GM19023 (cell line): ENCODE measurements at regions not wholly inside any gene's neighbourhood (a gene's known extent, or its start where the extent isn't known, plus 50 kb on each side); places are given as distances from the start of the nearest gene placed in this dataset.
"Not testable (repeated sequence)": the region's sequence is repeated elsewhere in the genome, so short reads cannot be mapped to it uniquely, and the experiment has no call there.

Source experiments
- ATAC-seq: cut with Tn5 transposase; IDR thresholded peaks from one replicate; pipeline ENCODE4 v1.9.1; 2021; ENCODE audit warnings: mild to moderate bottlenecking, moderate library complexity; ENCODE audit not compliant: unreplicated experiment

DNA sequence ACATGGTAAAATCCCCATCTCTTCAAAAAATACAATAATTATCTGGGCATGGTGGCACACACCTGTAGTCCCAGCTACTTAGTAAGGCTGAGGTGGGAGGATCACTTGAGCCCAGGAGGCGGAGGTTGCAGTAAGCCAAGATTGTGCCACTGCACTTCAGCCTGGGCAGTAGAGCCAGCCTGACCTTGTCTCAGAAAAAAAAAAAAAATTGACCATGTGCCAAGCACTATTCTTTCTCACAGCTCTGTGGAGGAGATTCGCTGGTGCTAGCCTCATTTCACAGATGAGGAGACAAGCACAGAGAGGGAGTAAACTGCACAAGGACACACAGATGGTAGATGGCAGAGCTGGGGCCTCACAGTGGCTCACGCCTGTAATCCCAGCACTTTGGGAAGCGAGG, 131.8 kb upstream of the JARID2 start:
- no peak for ATAC-seq

GRCh38 chr6:15116889-15117288, 129.0 kb upstream of the JARID2 start:
- no peak for ATAC-seq

- no peak for ATAC-seq
Measured at GRCh38 chr6:15121443-15121842, 124.4 kb upstream of the JARID2 start.

DNA sequence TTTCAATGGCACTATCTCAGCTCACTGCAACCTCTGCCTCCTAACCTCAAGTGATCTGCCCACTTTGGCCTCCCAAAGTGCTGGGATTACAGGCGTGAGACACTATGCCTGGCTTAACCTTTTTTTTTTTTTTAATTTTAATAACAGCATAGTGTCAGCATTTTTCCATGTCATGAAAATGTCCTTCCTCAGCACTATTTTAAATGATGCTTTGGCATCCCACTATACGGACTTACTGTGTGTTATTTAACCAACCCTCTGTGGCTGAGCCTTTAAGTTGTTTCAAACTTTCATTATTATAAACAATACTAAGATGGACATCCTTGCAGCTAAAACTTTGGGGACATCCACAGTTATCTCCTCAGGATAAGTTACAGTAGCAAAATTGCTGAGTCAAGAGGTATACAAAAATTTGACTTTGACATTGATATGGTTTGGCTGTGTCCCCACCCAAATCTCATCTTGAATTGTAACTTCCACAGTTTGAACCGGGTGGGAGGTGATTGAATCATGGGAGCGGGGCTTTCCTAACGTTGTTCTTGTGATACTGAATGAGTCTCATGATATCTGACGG, 123.8 kb upstream of the JARID2 start:
- no peak for ATAC-seq

DNA sequence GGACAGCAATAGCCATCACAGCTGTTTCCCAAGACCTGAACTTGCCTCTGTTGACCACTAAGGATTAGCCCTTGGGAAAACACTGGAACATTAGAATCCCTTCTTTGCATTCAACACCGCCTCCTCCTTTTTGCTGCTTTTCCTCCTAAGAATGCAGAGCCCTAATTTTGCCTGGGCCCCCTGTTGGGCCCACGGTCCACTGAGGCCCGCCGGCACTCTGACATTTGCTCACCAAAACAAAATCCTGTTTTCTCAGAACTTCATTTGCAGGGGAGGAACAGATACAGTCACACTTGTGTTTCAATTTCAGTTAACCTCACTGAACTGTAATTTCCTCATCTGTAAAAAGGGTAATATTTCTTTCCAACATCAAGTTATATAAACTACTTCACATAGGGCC, 116.0 kb upstream of the JARID2 start:
- ATAC-seq = no peak

- no peak for ATAC-seq
Measured at GRCh38 chr6:15131234-15131633, 114.6 kb upstream of the JARID2 start.

GRCh38 chr6:15131651-15132061, 114.2 kb upstream of the JARID2 start:
- ATAC-seq = no peak

- ATAC-seq = no peak
Measured at GRCh38 chr6:15132167-15132566, 113.7 kb upstream of the JARID2 start.

DNA sequence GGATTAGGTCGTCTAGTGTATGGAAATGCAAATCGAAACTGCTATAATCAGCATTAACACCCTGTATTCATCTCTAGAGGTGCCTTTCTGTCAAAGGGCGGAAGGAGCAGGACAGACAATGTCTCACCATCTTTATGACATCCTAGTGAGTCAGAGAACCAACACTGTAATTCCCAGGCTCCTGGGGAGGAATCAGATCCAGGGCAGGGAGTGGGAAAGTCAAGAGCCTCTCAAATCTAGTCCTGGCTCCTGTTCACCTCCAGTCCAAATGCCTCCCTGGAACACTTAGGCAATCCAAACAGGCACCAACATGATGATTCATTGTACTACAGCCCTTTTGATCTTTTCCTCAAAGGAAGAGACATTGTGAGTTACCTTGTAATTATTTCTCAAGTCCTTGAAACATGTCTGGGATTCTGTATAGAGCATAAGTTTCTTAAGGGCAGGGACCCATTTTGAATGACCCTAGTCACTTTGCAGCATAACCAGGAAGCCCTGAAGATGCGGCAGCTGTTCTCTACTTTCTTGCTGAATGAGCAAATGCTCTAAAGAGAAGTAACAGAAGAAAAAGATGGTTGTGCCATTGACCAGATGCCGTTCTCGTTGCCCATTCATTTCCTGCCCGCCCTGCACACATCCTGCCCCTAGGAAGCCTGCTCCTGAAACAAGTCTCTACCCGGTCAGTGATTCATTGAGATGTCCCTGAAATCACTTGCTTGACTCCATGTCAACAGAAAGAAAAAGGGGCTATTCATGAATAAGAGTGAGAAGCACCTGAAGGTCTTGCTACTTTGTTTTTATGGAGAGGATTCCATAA, 112.8 kb upstream of the JARID2 start:
- ATAC-seq = no peak

- ATAC-seq = no peak
Measured at GRCh38 chr6:15137086-15137485, 108.8 kb upstream of the JARID2 start.

DNA sequence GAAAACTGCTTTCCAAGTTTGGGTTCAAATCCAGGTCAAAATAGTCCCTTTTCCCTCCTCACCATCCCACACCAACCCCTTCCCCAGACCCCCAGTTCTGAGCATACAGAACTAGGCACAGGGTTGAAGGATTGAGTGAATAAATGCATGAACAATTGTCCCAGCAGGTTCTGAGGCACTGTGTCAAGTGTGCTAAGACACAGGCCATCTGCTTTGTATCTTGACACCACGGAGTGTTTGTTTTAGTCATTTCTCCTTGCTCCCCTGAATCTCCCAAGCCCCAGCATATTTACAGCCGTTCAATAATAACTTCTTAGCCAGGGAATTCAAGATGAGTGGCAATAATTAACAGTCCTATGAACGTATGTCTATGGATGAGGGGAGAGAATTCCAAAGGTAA, 102.8 kb upstream of the JARID2 start:
- no peak for ATAC-seq

GRCh38 chr6:15143540-15143939, 102.3 kb upstream of the JARID2 start:
- ATAC-seq = no peak

- ATAC-seq = no peak
Measured at GRCh38 chr6:15145821-15146220, 100.0 kb upstream of the JARID2 start.

DNA sequence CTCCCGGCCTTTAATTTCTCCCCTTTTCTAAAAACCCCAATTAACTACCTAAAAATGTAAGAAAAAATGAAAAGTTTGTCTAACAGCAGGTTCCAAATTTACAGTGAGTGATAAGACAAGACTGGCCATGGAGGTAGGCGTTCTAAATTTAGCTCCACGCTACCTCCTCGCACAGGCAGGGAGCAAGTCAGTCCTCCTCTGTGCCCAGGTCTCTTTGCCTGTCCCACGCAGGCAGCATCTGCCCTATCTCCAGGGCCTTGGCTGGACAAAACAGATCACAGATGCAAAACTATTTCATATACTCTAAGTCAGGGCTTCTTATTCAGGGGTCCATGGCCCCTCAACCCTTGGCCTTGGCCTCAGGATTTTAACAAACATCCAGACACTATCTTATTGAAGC, 98.0 kb upstream of the JARID2 start:
- no peak for ATAC-seq

DNA sequence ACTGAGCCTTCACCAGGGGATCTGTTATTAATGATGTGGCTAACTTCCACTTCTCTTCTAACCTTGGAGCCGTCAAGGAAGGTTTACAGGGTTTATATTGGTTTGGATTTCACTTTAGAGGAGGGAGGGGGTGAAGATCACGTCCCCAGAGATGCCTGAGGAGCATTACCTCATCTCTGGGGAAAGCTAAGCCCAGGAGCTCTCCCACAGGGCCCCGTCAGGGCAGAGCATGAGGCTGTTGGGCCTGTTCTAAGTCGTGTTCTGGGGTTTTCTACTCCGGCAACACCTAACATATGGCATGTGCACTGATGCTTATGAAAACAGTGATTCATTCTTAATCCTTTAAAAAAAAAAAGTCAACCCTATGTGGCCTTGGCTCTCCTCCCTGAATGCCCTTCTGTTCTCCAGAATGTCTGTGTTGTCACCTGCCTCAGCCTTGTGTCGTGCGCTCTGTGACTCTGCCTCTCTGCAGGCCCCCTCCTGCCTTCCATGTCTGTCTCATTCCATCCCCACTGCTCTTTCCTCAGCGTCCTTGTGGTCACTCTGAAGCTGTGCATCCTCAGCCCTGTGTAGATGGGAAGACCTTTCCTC, 97.4 kb upstream of the JARID2 start:
- no peak for ATAC-seq

GRCh38 chr6:15150207-15150606, 95.7 kb upstream of the JARID2 start:
- no peak for ATAC-seq

DNA sequence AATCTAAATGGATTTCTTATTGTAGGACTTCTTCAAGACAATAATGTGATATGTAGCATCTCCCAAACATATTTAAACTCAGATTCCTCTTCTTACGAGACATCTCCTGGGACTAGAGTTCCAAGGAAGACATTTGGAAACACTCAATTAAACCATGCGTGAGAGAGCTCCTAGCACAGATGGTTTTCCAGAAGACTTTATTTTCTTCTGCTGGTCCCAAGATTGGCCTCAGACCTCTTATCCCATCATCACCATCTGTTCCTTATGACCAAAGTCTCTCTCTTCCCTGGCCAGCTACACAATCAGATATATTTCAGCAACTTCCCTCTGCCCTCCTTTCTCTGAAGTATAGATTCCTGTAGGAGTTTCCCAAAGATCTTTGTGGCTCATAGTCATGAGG, 93.2 kb upstream of the JARID2 start:
- ATAC-seq = no peak

DNA sequence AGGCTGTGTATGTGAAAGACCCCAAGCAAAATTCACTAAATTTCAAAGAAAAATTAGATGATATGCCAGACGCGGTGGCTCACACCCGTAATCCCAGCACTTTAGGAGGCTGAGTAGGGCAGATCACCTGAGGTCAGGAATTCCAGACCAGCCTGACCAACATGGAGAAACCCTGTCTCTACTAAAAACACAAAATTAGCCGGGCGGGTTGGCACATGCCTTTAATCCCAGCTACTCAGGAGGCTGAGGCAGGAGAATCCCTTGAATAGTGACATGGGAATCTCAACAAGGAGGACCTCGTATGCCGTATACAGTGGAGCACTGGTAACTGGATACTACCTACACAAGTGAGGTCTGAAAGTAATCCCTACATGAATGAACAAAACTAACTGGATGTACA, 92.7 kb upstream of the JARID2 start:
- ATAC-seq = no peak

DNA sequence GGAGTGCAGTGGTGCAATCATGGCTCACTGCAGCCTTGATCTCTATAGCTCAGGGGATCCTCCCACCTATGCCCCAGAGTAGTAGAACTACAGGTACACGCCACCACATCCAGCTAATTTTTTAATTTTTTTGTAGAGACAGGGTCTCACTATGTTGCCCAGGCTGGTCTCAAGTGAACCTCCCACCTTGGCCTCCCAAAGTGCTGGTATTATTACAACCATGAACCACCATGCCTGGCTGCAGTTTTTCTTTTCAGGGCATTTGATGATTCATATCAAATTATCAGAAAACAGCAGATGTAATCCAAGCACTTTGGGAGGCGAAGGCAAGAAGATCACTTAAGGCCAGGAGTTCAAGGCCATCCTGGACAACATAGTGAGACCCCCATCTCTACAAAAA, 88.4 kb upstream of the JARID2 start:
- ATAC-seq = no peak

GRCh38 chr6:15158821-15159619, 86.8 kb upstream of the JARID2 start:
- ATAC-seq = no peak

- ATAC-seq = no peak
Measured at GRCh38 chr6:15160812-15161211, 85.1 kb upstream of the JARID2 start.

DNA sequence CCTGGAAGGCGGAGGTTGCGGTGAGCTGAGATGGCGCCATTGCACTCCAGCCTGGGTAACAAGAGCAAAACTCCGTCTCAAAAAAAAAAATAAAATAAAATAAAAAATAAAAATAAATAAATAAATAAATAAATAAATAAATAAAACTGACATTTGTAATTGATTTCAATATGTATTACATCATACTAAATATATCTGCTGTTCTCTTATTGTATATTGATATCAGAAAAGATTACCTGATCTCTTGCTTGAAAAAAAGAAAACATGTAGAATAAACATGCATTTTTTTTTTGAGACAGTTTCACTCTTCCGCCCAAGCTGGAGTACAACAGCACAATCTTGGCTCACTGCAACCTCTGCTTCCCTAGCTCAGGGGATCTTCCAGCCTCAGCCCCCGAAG, 81.0 kb upstream of the JARID2 start:
- not testable (repeated sequence) for ATAC-seq
